ENCODE measurements at regions not wholly inside any gene's neighbourhood (a gene's known extent, or its start where the extent isn't known, plus 50 kb on each side); places are given as distances from the start of the nearest gene placed in this dataset.
"Not testable (repeated sequence)": the region's sequence is repeated elsewhere in the genome, so short reads cannot be mapped to it uniquely, and the experiment has no call there.

DNA sequence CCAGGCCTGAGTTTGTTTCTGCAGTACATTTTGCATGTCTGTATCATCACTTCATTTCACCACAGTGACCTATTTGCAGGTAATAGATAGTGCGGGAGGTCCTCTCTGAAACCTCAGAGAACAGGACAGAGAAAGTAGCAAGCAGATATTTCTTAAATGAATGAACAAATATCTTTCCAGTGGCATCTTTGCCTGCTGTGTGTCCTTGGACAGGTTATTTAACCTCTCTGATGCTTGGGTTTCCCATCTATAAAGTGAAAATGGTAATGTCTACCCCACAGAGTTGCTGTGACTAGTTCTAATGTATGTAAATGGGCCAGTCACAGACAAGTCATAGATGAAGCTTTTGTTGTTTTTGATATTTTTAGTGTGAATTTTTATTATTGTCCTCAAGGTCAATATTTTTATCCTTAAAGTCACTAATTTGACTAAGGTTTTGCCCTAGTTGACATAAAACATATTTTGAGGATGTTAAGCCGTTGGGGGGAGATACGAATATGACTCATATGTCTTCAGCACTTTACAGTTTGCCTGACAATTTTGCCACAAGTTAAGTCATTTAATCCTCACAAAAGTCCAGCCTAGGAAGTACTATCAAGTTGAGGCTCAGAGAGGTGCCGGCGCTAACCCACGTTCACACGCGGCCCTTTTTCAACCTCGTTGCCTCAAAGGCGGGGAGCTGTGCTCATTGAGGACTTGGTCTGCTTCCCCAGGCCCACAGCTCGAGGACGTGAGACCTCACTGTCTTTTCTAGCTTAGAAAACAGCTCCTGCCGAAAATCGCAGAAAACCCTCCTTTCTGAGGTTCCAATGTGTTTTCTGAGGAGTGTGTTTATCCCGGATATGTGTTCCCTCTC is 126.7 kb upstream of the STX18 start:
- DNase-seq (ENCODE audit: low read depth in 4 of 4, low spot score in 1 of 4) = no peak

DNA sequence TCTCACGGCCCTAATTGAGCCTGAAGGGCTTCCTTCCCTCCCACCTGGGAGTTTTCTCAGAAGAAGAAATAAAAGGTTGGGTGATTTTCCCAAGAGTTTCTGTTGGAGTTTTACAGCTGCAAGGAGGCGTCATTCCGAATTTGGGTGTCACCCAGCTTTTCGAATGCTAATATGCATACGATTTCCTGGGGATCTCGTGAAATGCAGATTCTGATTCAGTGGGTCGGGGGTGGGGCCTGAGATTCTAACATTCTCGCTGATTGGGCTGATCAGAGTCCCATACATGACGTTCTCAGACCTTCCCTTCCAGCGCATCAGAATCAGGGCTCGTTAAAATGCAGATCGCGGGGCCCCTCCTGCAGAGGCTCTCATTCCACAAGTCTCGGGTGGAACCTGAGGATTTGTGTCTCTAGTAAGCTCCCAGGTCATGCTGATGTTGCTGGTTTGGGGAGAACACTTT is 125.8 kb upstream of the STX18 start:
- no peak for DNase-seq (ENCODE audit: low read depth in 4 of 4, low spot score in 1 of 4)

DNA sequence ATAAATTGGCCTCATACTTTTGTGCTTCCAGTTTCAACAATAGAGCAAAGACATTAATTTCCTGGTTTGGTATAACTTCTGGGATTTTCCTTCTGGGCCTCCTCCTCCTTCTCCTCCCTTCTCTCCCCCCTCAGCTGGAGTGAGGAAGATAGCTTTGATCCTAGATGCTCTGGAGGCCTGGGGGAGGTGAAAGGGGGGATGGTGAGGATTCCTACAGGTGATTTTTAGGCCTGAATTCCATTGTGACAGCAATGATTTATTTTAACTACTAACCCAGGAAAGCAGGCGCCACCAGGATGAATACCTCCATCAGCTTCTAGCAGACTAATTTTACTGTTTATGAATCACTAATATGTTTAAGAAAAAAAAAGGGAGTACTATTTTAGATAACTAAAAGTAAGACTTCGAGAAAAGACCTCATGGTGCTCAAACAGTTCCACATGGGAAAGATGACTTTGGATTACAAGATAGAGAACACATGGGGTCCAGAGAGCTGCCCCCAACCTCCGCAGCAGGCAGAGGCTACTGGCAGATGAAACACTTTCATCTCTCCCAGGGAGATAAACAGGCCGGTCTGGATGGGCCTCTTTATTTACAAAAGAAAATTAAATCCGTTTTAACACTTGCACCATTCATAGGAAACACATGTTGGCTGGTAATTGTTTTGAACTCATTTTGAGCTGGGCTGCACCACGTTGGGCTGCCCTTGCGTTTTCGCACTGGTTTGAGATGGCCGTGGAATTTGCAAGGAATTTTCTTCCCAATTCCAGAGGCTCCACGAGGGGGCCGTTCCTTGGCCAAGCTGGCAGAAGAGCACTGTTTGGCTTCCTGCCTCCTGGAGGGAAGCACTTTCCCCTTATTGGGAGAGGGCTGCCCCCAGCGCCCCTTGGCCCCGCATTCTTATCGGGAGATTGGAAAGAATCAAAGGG is 125.1 kb upstream of the STX18 start:
- no peak for DNase-seq (ENCODE audit: low read depth in 4 of 4, low spot score in 1 of 4)

DNA sequence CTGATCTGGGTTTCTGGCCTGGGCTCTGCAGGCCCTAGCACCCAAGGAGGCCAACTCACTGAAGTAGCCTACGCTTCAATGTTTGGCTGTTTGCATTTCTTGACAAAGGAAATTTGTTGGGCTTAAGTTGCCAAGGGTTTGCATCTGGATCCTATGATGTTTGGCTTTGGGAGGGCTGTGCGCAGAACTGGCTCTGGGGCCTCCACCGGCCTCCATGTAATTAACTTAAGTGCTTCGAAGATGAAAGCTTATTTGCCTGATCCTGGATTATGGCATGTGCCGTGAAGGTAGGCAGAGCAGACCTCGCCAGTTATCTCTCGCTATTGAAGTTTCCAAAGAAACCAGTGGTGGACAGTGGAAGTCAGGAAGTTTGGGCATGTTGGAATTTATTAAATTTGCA is 124.3 kb upstream of the STX18 start:
- no peak for DNase-seq (ENCODE audit: low read depth in 4 of 4, low spot score in 1 of 4)

DNA sequence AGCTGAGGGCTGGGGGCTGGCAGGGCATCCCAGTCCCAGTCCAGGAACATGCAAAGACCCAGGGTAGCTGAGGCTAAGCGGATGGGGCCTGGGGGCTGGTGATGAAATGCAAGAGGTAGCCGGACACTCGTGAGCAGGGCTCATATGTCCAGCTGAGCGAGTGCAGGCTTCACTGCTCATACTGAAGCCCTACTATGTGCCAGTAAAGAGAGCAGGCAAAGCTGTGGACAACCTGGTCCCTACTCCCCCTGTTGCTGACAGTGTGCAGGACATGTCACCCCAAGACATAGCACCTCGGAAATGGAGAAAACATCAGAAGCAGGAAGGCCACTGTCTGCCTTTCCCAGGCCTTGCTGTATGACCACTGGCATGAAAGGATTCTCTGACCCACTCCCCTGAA is 122.4 kb upstream of the STX18 start:
- no peak for DNase-seq (ENCODE audit: low read depth in 4 of 4, low spot score in 1 of 4)

DNA sequence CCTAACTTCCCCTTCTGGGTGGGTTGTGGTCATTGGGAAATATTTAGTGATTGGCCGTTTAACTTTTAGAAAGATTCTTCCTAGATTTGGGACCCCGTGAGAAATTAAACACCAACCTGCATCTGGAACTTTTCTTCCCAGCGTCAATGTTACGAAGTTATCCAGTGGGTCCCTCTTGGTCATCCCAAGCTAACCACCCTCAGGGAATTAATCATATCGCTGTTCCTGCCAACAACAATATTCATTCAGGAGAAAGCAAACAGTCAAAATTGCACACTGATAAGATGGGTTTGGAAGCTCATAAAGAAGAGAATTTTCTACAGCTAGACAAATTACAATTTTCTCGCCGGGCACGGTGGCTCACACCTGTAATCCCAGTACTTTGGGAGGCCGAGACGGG is 121.2 kb upstream of the STX18 start:
- DNase-seq (ENCODE audit: low read depth in 4 of 4, low spot score in 1 of 4) = no peak

DNA sequence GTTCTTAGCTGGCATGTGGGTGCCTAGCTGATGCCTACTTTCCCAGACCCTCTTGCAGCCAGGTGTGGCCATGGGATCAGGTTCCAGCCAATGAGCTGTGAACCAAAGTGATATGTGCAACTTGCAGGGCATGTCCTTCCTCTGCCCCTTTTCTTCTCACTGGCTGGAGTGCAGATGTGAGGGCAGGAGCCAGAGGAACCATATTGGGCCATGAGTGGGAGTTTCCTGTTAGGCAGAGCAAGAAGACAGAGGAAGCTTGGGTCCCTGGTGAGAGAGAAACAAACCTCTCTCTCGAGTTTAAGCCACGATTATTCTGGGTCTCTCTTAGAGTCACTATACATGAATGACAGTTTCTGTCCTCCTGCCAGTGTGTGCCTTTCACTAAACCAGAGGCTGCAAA is 120.4 kb upstream of the STX18 start:
- no peak for DNase-seq (ENCODE audit: low read depth in 4 of 4, low spot score in 1 of 4)

DNA sequence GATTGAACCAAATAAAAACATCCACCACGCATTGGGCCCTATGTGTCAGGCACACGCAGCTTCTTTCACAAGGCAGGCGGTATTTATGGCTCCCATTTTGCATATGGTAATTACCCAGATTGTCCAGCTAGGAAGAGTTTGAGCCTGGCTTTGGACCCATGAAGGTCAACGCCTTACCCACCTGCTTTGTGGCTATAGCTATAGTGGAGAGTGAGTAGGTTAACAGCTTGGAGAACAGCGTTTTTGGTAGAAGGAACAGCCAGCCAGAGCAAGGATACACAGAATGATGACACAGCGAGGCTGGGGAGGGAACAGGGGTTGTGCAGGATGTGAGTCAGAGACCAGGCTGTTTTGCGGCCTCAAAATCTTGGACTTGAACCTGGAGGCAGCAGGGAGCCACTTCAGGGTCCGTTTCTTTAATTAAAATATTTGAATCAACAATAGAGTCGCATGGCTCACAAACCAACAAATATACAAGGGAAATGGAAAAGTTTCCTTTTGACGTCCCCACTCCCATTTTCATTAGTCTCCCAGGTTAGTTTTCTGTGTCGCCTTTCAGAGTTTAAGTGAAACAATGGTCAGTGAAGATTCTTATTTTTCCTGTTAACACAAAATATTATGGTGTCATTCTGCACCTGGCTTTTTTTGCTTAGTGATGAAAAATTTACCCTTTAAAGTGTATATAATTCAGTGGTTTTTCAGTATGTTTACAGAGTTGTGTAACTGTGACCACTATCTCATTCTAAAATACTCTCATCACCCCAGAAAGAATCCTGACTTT is 118.2 kb upstream of the STX18 start:
- no peak for DNase-seq (ENCODE audit: low read depth in 4 of 4, low spot score in 1 of 4)

DNA sequence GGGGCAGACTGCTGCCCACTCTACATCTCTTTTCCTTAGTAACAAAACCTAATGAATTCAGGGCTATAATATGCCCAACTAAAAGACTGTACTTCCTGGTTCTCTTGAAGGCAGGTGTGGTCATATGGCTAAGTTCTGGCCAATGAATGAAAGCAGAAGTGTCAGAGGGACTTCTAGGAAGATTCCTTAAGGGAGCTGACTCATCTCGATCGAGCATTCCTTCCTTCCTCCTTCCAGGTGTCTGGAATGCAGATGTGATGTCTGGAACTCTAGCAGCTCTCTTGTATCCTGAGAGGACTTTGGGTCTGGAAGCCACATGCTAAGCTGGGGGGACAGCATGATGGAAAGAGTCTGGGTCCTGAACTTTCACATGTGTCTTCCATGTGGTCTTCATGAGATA is 116.2 kb upstream of the STX18 start:
- no peak for DNase-seq (ENCODE audit: low read depth in 4 of 4, low spot score in 1 of 4)

DNA sequence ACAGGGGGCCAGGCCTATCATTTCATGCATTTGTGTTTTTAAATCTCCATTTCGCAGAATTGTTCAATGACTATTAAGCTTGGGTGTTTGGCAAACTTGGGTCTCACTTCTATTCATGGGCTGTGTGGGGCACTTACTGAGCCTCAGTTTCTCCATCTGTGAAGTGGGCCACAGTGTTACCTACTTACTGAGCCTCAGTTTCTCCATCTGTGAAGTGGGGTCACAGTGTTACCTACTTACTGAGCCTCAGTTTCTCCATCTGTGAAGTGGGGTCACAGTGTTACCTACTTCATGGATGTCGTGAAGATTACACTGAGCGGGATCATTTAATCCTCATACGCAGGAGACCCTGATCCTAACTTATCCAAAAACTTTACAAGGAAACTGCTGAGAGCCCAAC is 115.1 kb upstream of the STX18 start:
- DNase-seq (ENCODE audit: low read depth in 4 of 4, low spot score in 1 of 4) = no peak

DNA sequence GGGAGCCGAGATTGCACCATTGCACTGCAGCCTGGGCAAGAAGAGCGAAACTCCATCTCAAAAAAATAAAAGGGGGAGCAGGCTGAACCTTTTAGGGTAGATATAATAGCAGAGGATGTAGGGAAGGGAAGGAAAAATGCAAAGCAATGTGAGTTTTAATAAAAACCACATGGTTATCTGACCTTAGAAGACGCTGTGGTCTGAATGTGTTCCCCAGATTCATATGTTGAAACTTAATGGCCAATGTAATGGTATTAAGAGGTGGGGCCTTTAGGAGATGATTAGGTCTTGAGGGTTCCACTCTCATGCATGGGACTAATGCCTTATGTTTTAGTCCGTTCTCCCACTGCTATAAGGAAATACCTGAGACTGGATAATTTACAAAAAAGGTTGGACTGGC is 114.1 kb upstream of the STX18 start:
- no peak for DNase-seq (ENCODE audit: low read depth in 4 of 4, low spot score in 1 of 4)

DNA sequence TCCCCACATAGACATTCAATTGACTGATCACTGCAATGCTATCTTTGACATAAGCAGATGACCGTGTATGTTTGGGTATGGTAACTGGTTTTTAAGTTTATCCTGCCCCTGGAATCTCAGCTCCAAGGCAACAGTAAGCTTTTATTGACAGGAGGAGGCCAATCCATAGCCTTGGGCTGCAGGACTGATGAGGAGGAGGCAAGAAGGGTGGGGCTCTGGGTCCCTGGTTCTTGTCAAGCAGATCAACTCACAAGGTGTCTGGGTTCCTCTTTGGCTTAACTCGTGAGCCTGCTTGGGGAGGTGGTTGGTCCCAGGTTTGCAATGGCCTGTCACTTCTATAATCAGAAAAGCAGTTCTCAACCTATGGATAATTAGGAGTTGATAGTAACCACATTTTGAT is 113.2 kb upstream of the STX18 start:
- no peak for DNase-seq (ENCODE audit: low read depth in 4 of 4, low spot score in 1 of 4)

DNA sequence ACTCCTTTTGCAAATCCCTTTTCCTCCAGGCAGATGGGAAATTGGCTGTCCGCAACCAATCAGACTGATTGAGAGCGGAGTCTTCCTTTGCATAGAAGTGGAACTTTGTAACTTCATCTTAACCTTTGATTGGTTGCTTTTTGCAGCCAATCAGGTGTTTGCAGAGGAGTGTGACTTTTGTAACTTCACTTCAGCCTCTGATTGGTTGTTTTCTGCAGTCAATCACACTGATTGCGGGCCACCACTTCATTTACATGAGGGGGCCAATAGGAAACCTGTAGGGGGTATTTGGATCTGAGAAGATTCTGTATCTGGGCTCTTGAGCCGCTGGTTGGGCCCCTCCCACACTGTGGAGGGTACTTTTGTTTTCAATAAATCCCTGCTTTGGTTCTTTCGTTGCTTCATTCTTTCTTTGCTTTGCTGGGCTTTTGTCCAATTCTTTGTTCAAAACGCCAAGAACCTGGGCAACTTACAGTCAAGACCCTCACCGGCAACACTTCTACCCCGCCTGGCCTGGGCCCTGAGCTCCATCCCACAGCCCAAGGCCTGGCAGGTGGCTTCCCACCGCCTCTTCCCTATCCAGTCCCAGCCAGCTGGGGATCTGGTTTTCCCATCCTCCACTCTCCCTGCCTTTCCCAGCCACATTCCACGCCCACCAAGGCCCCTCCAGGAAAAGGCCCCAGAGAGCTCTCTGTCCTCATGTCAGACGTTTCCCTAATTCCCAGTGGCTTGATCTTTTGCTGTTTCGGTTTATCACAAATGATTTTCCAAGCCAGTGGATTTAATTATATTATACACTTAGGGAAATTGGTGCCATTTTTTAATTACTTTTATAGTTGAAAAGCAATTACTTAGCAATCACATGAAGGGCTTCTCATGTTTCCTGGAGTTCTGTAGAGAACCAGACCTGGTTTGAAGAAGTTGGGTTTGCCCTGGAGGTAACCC is 110.2 kb upstream of the STX18 start:
- DNase-seq (ENCODE audit: low read depth in 4 of 4, low spot score in 1 of 4) = no peak

DNA sequence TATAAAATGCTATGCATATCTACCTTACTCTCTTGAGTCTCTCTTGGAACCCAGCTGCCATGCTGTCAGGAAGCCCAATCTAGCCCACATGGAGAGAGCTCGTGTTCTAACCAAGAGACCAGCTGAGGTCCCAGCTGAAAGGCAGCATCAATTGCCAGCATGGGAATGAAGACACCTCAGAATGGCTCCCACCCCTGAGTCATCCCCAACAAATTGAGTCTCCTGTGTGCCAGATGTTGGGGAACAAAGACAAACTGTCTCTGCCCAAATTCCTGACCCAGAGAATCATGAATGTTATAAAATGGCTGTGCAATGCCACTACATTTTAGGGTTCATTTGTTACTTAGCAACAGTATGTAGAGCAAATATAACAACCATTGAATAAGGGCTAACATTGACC is 105.2 kb upstream of the STX18 start:
- no peak for DNase-seq (ENCODE audit: low read depth in 4 of 4, low spot score in 1 of 4)

DNA sequence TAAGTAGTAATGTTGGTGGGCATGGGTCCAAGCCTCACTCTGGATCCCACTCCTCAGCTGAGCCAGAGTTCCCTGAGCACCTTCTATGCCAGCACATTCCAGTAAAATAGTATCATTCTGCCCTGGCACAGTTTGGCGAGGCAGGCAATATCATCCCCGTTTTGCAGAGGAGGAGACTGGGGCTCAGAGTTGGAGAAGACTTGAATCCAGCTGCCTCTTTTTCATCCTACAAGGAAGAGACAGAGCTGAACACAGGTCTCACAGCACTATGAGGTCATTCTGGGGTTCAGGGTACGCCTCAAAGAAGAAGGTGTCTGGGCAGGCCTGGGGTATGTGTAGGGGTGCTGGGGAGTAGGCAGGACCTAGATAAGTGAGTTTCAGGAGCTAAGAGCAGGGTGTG is 103.9 kb upstream of the STX18 start:
- DNase-seq (ENCODE audit: low read depth in 4 of 4, low spot score in 1 of 4) = no peak

DNA sequence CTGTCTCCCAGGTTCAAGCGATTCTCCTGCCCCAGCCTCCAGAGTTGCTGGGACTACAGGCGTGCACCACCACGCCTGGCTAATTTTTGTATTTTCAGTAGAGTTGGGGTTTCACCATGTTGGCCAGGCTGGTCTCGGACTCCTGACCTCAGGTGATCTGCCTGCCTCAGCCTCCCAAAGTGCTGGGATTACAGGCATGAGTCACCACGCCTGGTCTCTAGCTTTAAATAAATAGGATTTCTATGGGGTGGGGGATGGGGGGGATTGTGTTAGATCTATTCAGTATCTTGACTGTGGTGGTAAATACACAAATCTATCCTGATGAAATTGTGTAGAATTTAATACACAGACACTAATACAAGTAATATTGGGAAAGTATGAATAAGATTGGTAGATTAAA is 102.4 kb upstream of the STX18 start:
- not testable (repeated sequence) for DNase-seq (ENCODE audit: low read depth in 4 of 4, low spot score in 1 of 4)

DNA sequence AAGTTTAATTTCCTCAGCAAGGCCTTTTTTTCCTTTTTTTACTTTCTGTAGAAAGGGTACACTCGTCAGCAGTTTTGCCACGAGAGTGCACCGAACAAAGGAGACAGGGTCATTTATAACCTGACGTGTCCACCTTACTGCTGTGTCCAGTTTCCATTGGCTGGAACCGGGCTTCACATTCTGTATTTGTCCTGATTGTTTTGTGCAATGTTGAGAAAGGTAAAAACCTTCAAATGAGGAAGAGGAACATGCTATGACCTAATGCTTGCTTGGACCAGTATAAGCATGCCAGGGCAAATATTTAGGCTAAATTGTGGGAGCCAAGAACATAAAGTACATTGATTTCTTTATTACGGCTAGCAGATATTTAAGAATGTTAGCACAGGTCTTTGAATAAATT is 101.9 kb upstream of the STX18 start:
- DNase-seq (ENCODE audit: low read depth in 4 of 4, low spot score in 1 of 4) = not testable (repeated sequence)

DNA sequence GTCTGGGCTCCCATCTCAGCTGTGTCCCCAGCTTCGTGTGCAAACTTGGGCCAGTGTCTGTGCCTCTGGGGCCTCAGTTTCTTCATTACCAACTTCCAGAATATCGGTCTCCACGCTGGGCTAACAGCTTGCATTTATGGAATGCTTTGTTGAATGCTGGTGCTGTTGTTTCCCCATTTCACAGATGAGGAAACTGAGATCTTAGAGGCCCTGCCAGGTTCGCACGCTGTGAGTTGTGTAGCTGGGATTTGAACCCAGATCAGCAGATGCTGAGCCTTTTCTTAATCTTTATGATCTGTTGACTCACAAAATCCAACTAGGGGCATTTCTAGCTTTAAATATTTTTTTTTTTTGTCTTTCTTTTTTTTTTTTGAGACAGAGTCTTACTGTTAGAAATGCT is 101.5 kb upstream of the STX18 start:
- no peak for DNase-seq (ENCODE audit: low read depth in 4 of 4, low spot score in 1 of 4)

DNA sequence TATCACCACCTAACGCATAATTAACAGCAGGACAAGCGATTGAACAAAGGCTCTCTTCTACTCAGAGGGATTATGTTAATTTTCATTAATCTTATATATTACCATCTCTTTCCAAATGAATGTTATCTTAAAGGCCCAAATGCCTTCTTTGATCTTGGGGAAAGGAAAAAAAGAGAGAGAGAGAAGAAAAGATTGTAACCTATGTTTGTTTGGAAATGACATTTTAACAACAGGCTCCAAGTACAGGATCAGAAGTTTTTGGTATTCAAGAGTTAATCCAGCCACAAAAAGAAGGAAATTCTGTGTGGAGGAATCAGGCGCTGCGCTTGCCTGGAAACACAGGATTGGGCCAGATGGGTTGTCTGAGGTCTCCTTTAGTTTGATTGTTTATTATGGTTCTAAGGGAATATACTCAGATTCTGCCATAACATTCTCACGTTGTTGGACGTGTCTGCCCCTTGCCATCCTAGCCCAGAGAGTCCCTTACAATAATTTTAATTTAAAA is 100.7 kb upstream of the STX18 start:
- DNase-seq (ENCODE audit: low read depth in 4 of 4, low spot score in 1 of 4) = no peak

Measured in stimulated activated CD4-positive, alpha-beta T cell treated with anti-CD3 and anti-CD28 coated beads, Interleukin-1b, Interleukin-23, amount 100 ng/mL, for 24 hours (primary cell).